ENCODE measurements at regions not wholly inside any gene's neighbourhood (a gene's known extent, or its start where the extent isn't known, plus 50 kb on each side); places are given as distances from the start of the nearest gene placed in this dataset.

- intact Hi-C loops (cut with micrococcal nuclease) = no loop called here
Observed at GRCh38 chr18:71529703-71530303, 1014.3 kb downstream of the CBLN2 start.

GRCh38 chr18:71523483-71524435 is 1020.4 kb downstream of the CBLN2 start:
- intact Hi-C loops (cut with micrococcal nuclease) = no loop called here

- intact Hi-C loops (cut with micrococcal nuclease) = no loop called here
Observed at GRCh38 chr18:71505526-71505925, 1038.6 kb downstream of the CBLN2 start.

- intact Hi-C loops (cut with micrococcal nuclease) = no loop called here
Observed at GRCh38 chr18:71503222-71503621, 1040.9 kb downstream of the CBLN2 start.

GRCh38 chr18:71485611-71486010 is 1058.5 kb downstream of the CBLN2 start:
- intact Hi-C loops (cut with micrococcal nuclease) = no loop called here

- intact Hi-C loops (cut with micrococcal nuclease) = no loop called here
Observed at GRCh38 chr18:71471963-71472725, 1072.0 kb downstream of the CBLN2 start.

GRCh38 chr18:71456206-71456605 is 1087.9 kb downstream of the CBLN2 start:
- intact Hi-C loops (cut with micrococcal nuclease) = no loop called here

GRCh38 chr18:71450257-71450656 is 1093.9 kb downstream of the CBLN2 start:
- intact Hi-C loops (cut with micrococcal nuclease) = no loop called here

- intact Hi-C loops (cut with micrococcal nuclease) = no loop called here
Observed at GRCh38 chr18:71443706-71444480, 1100.2 kb downstream of the CBLN2 start.

GRCh38 chr18:71442731-71443141 is 1101.4 kb downstream of the CBLN2 start:
- intact Hi-C loops (cut with micrococcal nuclease) = no loop called here

GRCh38 chr18:71441156-71441555 is 1103.0 kb downstream of the CBLN2 start:
- intact Hi-C loops (cut with micrococcal nuclease) = no loop called here

GRCh38 chr18:71437511-71437910 is 1106.6 kb downstream of the CBLN2 start:
- intact Hi-C loops (cut with micrococcal nuclease) = no loop called here

- intact Hi-C loops (cut with micrococcal nuclease) = no loop called here
Observed at GRCh38 chr18:71433373-71433772, 1110.8 kb downstream of the CBLN2 start.

- intact Hi-C loops (cut with micrococcal nuclease) = no loop called here
Observed at GRCh38 chr18:71431689-71432088, 1112.5 kb downstream of the CBLN2 start.

- intact Hi-C loops (cut with micrococcal nuclease) = no loop called here
Observed at GRCh38 chr18:71431171-71431570, 1113.0 kb downstream of the CBLN2 start.

- intact Hi-C loops (cut with micrococcal nuclease) = no loop called here
Observed at GRCh38 chr18:71426441-71426840, 1117.7 kb downstream of the CBLN2 start.

GRCh38 chr18:71405169-71405809 is 1116.4 kb downstream of the SOCS6 start:
- intact Hi-C loops (cut with micrococcal nuclease) = no loop called here

GRCh38 chr18:71403501-71403900 is 1114.7 kb downstream of the SOCS6 start:
- intact Hi-C loops (cut with micrococcal nuclease) = no loop called here

GRCh38 chr18:71398531-71398930 is 1109.7 kb downstream of the SOCS6 start:
- intact Hi-C loops (cut with micrococcal nuclease) = no loop called here

- intact Hi-C loops (cut with micrococcal nuclease) = no loop called here
Observed at GRCh38 chr18:71388148-71388547, 1099.3 kb downstream of the SOCS6 start.
